Effector CD4-positive, alpha-beta T cell (primary cell): ENCODE measurements at regions not wholly inside any gene's neighbourhood (a gene's known extent, or its start where the extent isn't known, plus 50 kb on each side); places are given as distances from the start of the nearest gene placed in this dataset.

Source experiments
- DNase-seq: peaks from one replicate; pipeline ENCODE4 v3.0.0-alpha.2; 2020

GRCh38 chr2:41943159-41943558 lies 104.7 kb upstream of the PKDCC start:
- DNase-seq = no peak

GRCh38 chr2:41944220-41944880 lies 103.5 kb upstream of the PKDCC start:
- DNase-seq = no peak

GRCh38 chr2:41947701-41948396 lies 100.0 kb upstream of the PKDCC start:
- DNase-seq = no peak

GRCh38 chr2:41948397-41948763 lies 99.4 kb upstream of the PKDCC start:
- DNase-seq = no peak

- no peak for DNase-seq
These were observed 98.5 kb upstream of the PKDCC start for GRCh38 chr2:41949091-41949882.

- no peak for DNase-seq
These were observed 97.7 kb upstream of the PKDCC start for GRCh38 chr2:41949883-41950665.

GRCh38 chr2:41950666-41950960 lies 97.2 kb upstream of the PKDCC start:
- DNase-seq = no peak

- DNase-seq = no peak
These were observed 93.2 kb upstream of the PKDCC start for GRCh38 chr2:41954304-41955291.

GRCh38 chr2:41955316-41956043 lies 92.3 kb upstream of the PKDCC start:
- DNase-seq = no peak

GRCh38 chr2:41957431-41957830 lies 90.4 kb upstream of the PKDCC start:
- no peak for DNase-seq

GRCh38 chr2:41958251-41958650 lies 89.6 kb upstream of the PKDCC start:
- DNase-seq = no peak

GRCh38 chr2:41958775-41959174 lies 89.0 kb upstream of the PKDCC start:
- DNase-seq = no peak

GRCh38 chr2:41959760-41960159 lies 88.1 kb upstream of the PKDCC start:
- DNase-seq = no peak

- DNase-seq = no peak
These were observed 84.7 kb upstream of the PKDCC start for GRCh38 chr2:41962922-41963622.

- no peak for DNase-seq
These were observed 83.9 kb upstream of the PKDCC start for GRCh38 chr2:41963661-41964525.

GRCh38 chr2:41965173-41965908 lies 82.5 kb upstream of the PKDCC start:
- no peak for DNase-seq

GRCh38 chr2:41965909-41966295 lies 81.9 kb upstream of the PKDCC start:
- no peak for DNase-seq

GRCh38 chr2:41966431-41966893 lies 81.4 kb upstream of the PKDCC start:
- DNase-seq = no peak

GRCh38 chr2:41966920-41967319 lies 80.9 kb upstream of the PKDCC start:
- DNase-seq = no peak
